ENCODE measurements at regions not wholly inside any gene's neighbourhood (a gene's known extent, or its start where the extent isn't known, plus 50 kb on each side); places are given as distances from the start of the nearest gene placed in this dataset.

DNA sequence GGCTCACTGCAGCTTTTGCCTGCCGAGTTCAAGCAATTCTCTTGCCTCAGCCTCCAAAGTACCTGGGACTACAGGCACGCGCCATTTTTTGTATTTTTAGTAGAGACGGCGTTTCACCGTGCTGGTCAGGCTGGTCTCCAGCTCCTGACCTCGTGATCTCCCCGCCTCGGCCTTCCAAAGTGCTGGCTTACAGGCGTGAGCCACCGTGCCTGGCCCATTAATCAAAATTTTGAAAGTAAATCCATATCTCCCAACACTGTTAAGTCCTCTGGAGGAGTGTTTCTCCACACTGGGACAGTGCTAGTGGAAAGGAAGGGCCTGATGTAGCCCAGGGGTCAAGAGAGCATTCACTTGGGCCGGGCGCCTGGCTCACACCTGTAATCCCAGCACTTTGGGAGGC, 644.6 kb downstream of the SH2D4B start:
- Histone ChIP-seq H2BK20ac (ENCODE audit: low read depth, low read length) (no peak overlapping the region), H3K27ac (ENCODE audit: insufficient read depth, low read length) (no peak overlapping the region), H3K4me3 (ENCODE audit: insufficient read depth, low read depth, low read length) (no peak overlapping the region), H2AK9ac (replicated peaks; ENCODE audit: low read depth, low read length, poor library complexity) (no peak overlapping the region), H3K79me1 (ENCODE audit: low read depth in 1 of 2, low read length in 2 of 2) (no peaks in the 10 kb centered on the region), H2BK5ac (ENCODE audit: low read depth, low read length, poor library complexity, severe bottlenecking) (no peak overlapping the region), H4K91ac (ENCODE audit: insufficient read depth, low read depth, low read length) (no peak overlapping the region), H3K27me3 (ENCODE audit: control insufficient read depth, insufficient read depth, low read length) (no peaks in the 10 kb centered on the region), H2BK120ac (ENCODE audit: low read depth, low read length) (no peak overlapping the region), H4K8ac (ENCODE audit: low read depth in 2 of 2, low read length in 2 of 2) (no peak overlapping the region), H3K9me1 (ENCODE audit: insufficient read depth, low read length) (no peaks in the 10 kb centered on the region), H3K23ac (ENCODE audit: low read depth, low read length) (no peak overlapping the region), H3K9me3 (ENCODE audit: control insufficient read depth, insufficient read depth, low read length) (peaks cover 4% of the 10 kb centered on the region), H3K4me2 (ENCODE audit: low read depth, low read length) (no peak overlapping the region), H4K5ac (ENCODE audit: low read depth, low read length) (no peak overlapping the region), H2AK5ac (ENCODE audit: low read depth, low read length) (no peak overlapping the region), H4K20me1 (ENCODE audit: insufficient read depth, low read length) (no peaks in the 10 kb centered on the region), H3K36me3 (ENCODE audit: control insufficient read depth, insufficient read depth, low read length) (no peaks in the 10 kb centered on the region), H3K14ac (replicated peaks; ENCODE audit: low read depth, low read length) (no peak overlapping the region), H3K9ac (ENCODE audit: low read depth, low read length) (no peak overlapping the region), H3K4ac (ENCODE audit: low read depth, low read length) (no peak overlapping the region), H2BK15ac (ENCODE audit: low read depth, low read length) (no peak overlapping the region), H3K18ac (ENCODE audit: low read depth, low read length) (no peak overlapping the region), H3K4me1 (ENCODE audit: control insufficient read depth, insufficient read depth, low read length) (no peaks in the 10 kb centered on the region), H2AFZ (replicated peaks; ENCODE audit: low read length, poor library complexity) (no peak overlapping the region), H3K56ac (ENCODE audit: extremely low read depth, insufficient read depth, low read length) (no peak overlapping the region)
- dilution Hi-C loops (cut with HindIII; ENCODE audit: low sequenced_read_pairs, unreplicated experiment): no loop called here
- 100% methylated on average over 1 of the region's 13 CpGs; no CpG with 5 or more reads in 1 of the 2 experiments for WGBS, 2 experiments (ENCODE audit: extremely low coverage in 2 of 2, insufficient read length in 1 of 2)
- TF ChIP-seq MAZ (IDR thresholded peaks at IDR 0.05; ENCODE audit: borderline replicate concordance, low read depth, low read length) (no peak), BHLHE40 (IDR thresholded peaks at IDR 0.05; ENCODE audit: low read depth, low read length) (no peak), CEBPB (IDR thresholded peaks at IDR 0.05; ENCODE audit: low read depth, low read length) (no peak), MXI1 (IDR thresholded peaks at IDR 0.05; ENCODE audit: borderline replicate concordance, low read depth, low read length) (no peak), RAD21 (IDR thresholded peaks at IDR 0.05; ENCODE audit: low read length) (no peak), USF2 (IDR thresholded peaks at IDR 0.05; ENCODE audit: low read depth, low read length) (no peak), CHD1 (IDR thresholded peaks at IDR 0.05; ENCODE audit: low read depth, low read length) (no peak), SMC3 (IDR thresholded peaks at IDR 0.05; ENCODE audit: low read depth, low read length) (no peak), FOS (IDR thresholded peaks at IDR 0.05; ENCODE audit: low read depth, low read length) (no peak), POLR2A (IDR thresholded peaks at IDR 0.05; ENCODE audit: low read depth, low read length) (no peak), NFE2L2 (IDR thresholded peaks at IDR 0.05; ENCODE audit: low read depth, low read length) (no peak), MAFK (IDR thresholded peaks at IDR 0.05; ENCODE audit: low read depth, low read length) (no peak), RFX5 (IDR thresholded peaks at IDR 0.05; ENCODE audit: low read depth, low read length) (no peak), RCOR1 (IDR thresholded peaks at IDR 0.05; ENCODE audit: insufficient replicate concordance, low read length) (no peak)
- TF ChIP-seq, protein P1, sequence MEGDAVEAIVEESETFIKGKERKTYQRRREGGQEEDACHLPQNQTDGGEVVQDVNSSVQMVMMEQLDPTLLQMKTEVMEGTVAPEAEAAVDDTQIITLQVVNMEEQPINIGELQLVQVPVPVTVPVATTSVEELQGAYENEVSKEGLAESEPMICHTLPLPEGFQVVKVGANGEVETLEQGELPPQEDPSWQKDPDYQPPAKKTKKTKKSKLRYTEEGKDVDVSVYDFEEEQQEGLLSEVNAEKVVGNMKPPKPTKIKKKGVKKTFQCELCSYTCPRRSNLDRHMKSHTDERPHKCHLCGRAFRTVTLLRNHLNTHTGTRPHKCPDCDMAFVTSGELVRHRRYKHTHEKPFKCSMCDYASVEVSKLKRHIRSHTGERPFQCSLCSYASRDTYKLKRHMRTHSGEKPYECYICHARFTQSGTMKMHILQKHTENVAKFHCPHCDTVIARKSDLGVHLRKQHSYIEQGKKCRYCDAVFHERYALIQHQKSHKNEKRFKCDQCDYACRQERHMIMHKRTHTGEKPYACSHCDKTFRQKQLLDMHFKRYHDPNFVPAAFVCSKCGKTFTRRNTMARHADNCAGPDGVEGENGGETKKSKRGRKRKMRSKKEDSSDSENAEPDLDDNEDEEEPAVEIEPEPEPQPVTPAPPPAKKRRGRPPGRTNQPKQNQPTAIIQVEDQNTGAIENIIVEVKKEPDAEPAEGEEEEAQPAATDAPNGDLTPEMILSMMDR (conservative IDR thresholded peaks at IDR 0.05; ENCODE audit: low read depth, low read length): no peak
- TF ChIP-seq, protein P2, sequence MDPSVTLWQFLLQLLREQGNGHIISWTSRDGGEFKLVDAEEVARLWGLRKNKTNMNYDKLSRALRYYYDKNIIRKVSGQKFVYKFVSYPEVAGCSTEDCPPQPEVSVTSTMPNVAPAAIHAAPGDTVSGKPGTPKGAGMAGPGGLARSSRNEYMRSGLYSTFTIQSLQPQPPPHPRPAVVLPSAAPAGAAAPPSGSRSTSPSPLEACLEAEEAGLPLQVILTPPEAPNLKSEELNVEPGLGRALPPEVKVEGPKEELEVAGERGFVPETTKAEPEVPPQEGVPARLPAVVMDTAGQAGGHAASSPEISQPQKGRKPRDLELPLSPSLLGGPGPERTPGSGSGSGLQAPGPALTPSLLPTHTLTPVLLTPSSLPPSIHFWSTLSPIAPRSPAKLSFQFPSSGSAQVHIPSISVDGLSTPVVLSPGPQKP (IDR thresholded peaks at IDR 0.05; ENCODE audit: borderline replicate concordance, low read depth, low read length): no peak
- BruUV-seq (replicated peaks): no TSS peak
- no peak for ATAC-seq (ENCODE audit: low read depth)
- ChIA-PET CTCF (no interaction called here), POLR2A (ENCODE audit: unreplicated experiment) (no interaction called here)
- DNase-seq: no peak
- intact Hi-C loops (cut with micrococcal nuclease): no loop called here
- in situ Hi-C loops (cut with MboI; ENCODE audit: low sequenced_read_pairs): no loop called here

Measured in IMR-90 (cell line).